Activated CD8-positive, alpha-beta T cell treated with anti-CD3 and anti-CD28 coated beads, Interleukin-2, amount 10 ng/mL, durations not matched to agents 7 days and 5 days (primary cell): ENCODE measurements at regions not wholly inside any gene's neighbourhood (a gene's known extent, or its start where the extent isn't known, plus 50 kb on each side); places are given as distances from the start of the nearest gene placed in this dataset.

Experiments
- ATAC-seq: fragments of 150-1000 bp; cut with Tn5 transposase; one replicate; pipeline ENCODE4 v1.10.0; 2021; ENCODE audit warnings: moderate library complexity
- CTCF ChIA-PET: fragments of 350-600 bp; sonication (Branson Sonifier 250); formaldehyde crosslinking; loops from one replicate; lab custom pipeline; 2021; ENCODE audit warnings: antibody characterized with exemption; lab: Charles Lee
- POLR2A ChIA-PET: fragments of 350-600 bp; sonication (Branson Sonifier 250); formaldehyde crosslinking; loops from one replicate; lab custom pipeline; 2021; ENCODE audit warnings: antibody characterized with exemption; lab: Charles Lee
- DNase-seq: peaks from one replicate; pipeline ENCODE4 v3.0.0-alpha.2; 2020
- H3K27ac Mint-ChIP-seq: one replicate; pipeline ENCODE4 v1.8.0; 2021; ENCODE audit warnings: mild to moderate bottlenecking, mixed read lengths
- H3K27me3 Mint-ChIP-seq: one replicate; pipeline ENCODE4 v1.8.0; 2021; ENCODE audit warnings: low read depth, mixed read lengths
- H3K36me3 Mint-ChIP-seq: one replicate; pipeline ENCODE4 v1.8.0; 2021; ENCODE audit warnings: low read depth, mixed read lengths
- H3K4me1 Mint-ChIP-seq: one replicate; pipeline ENCODE4 v1.8.0; 2021; ENCODE audit warnings: low read depth, mixed read lengths
- H3K4me3 Mint-ChIP-seq: one replicate; pipeline ENCODE4 v1.8.0; 2021; ENCODE audit warnings: mild to moderate bottlenecking, mixed read lengths
- H3K9me3 Mint-ChIP-seq: one replicate; pipeline ENCODE4 v1.8.0; 2022; ENCODE audit warnings: mixed read lengths; ENCODE audit not compliant: insufficient read depth

- Mint-ChIP-seq H3K27ac (no peak overlapping the region), H3K4me3 (no peak overlapping the region), H3K36me3 (no peaks in the 10 kb centered on the region), H3K4me1 (no peaks in the 10 kb centered on the region), H3K27me3 (no peaks in the 10 kb centered on the region), H3K9me3 (no peaks in the 10 kb centered on the region)
- ATAC-seq = no peak
- ChIA-PET CTCF (no interaction called here), POLR2A (no interaction called here)
- no peak for DNase-seq
Measured at GRCh38 chr4:11138964-11139363, 289.7 kb downstream of the HS3ST1 start.

GRCh38 chr4:11134705-11135104 is 294.0 kb downstream of the HS3ST1 start:
- Mint-ChIP-seq H3K9me3 (no peaks in the 10 kb centered on the region), H3K4me1 (no peaks in the 10 kb centered on the region), H3K27me3 (no peaks in the 10 kb centered on the region), H3K36me3 (no peaks in the 10 kb centered on the region), H3K4me3 (no peak overlapping the region), H3K27ac (no peak overlapping the region)
- DNase-seq (no peak), ATAC-seq (no peak)
- POLR2A ChIA-PET = no interaction called here
- CTCF ChIA-PET = no interaction called here

GRCh38 chr4:11133868-11134267 is 294.8 kb downstream of the HS3ST1 start:
- ChIA-PET POLR2A (no interaction called here), CTCF (no interaction called here)
- Mint-ChIP-seq H3K27ac (no peak overlapping the region), H3K27me3 (no peaks in the 10 kb centered on the region), H3K4me1 (no peaks in the 10 kb centered on the region), H3K36me3 (no peaks in the 10 kb centered on the region), H3K4me3 (no peak overlapping the region), H3K9me3 (no peaks in the 10 kb centered on the region)
- ATAC-seq (no peak), DNase-seq (no peak)

- ChIA-PET CTCF (no interaction called here), POLR2A (no interaction called here)
- ATAC-seq = no peak
- H3K4me1 Mint-ChIP-seq = no peaks in the 10 kb centered on the region
- no peaks in the 10 kb centered on the region for H3K36me3 Mint-ChIP-seq
- no peaks in the 10 kb centered on the region for H3K9me3 Mint-ChIP-seq
- DNase-seq = no peak
- no peaks in the 10 kb centered on the region for H3K27me3 Mint-ChIP-seq
- no peak overlapping the region for H3K4me3 Mint-ChIP-seq
- no peak overlapping the region for H3K27ac Mint-ChIP-seq
Measured at GRCh38 chr4:11132478-11132877, 296.2 kb downstream of the HS3ST1 start.

- ChIA-PET CTCF (no interaction called here), POLR2A (no interaction called here)
- Mint-ChIP-seq H3K27ac (no peak overlapping the region), H3K4me1 (no peaks in the 10 kb centered on the region), H3K36me3 (no peaks in the 10 kb centered on the region), H3K9me3 (no peaks in the 10 kb centered on the region), H3K4me3 (no peak overlapping the region), H3K27me3 (no peaks in the 10 kb centered on the region)
- ATAC-seq = no peak
- DNase-seq = no peak
Measured at GRCh38 chr4:11131491-11131890, 297.2 kb downstream of the HS3ST1 start.

- Mint-ChIP-seq H3K4me3 (no peak overlapping the region), H3K4me1 (no peaks in the 10 kb centered on the region), H3K27me3 (no peaks in the 10 kb centered on the region), H3K9me3 (no peaks in the 10 kb centered on the region), H3K36me3 (no peaks in the 10 kb centered on the region), H3K27ac (no peak overlapping the region)
- DNase-seq (no peak), ATAC-seq (no peak)
- POLR2A ChIA-PET = no interaction called here
- CTCF ChIA-PET = no interaction called here
Measured at GRCh38 chr4:11130195-11130970, 298.3 kb downstream of the HS3ST1 start.

- no peaks in the 10 kb centered on the region for H3K27me3 Mint-ChIP-seq
- ATAC-seq (no peak), DNase-seq (no peak)
- CTCF ChIA-PET = no interaction called here
- POLR2A ChIA-PET = no interaction called here
- no peaks in the 10 kb centered on the region for H3K4me1 Mint-ChIP-seq
- H3K9me3 Mint-ChIP-seq = no peaks in the 10 kb centered on the region
- no peaks in the 10 kb centered on the region for H3K36me3 Mint-ChIP-seq
- H3K27ac Mint-ChIP-seq = no peak overlapping the region
- no peak overlapping the region for H3K4me3 Mint-ChIP-seq
Measured at GRCh38 chr4:11120435-11120834, 308.3 kb downstream of the HS3ST1 start.

- Mint-ChIP-seq H3K4me1 (no peaks in the 10 kb centered on the region), H3K4me3 (no peak overlapping the region), H3K27ac (no peak overlapping the region), H3K27me3 (no peaks in the 10 kb centered on the region), H3K9me3 (no peaks in the 10 kb centered on the region), H3K36me3 (no peaks in the 10 kb centered on the region)
- ChIA-PET POLR2A (no interaction called here), CTCF (no interaction called here)
- DNase-seq (no peak), ATAC-seq (no peak)
Measured at GRCh38 chr4:11119474-11119873, 309.2 kb downstream of the HS3ST1 start.

GRCh38 chr4:11118513-11118912 is 310.2 kb downstream of the HS3ST1 start:
- no peaks in the 10 kb centered on the region for H3K4me1 Mint-ChIP-seq
- ChIA-PET POLR2A (no interaction called here), CTCF (no interaction called here)
- H3K36me3 Mint-ChIP-seq = no peaks in the 10 kb centered on the region
- no peak overlapping the region for H3K27ac Mint-ChIP-seq
- H3K4me3 Mint-ChIP-seq = no peak overlapping the region
- DNase-seq (no peak), ATAC-seq (no peak)
- H3K27me3 Mint-ChIP-seq = no peaks in the 10 kb centered on the region
- no peaks in the 10 kb centered on the region for H3K9me3 Mint-ChIP-seq

GRCh38 chr4:11116940-11117339 is 311.8 kb downstream of the HS3ST1 start:
- ChIA-PET CTCF (no interaction called here), POLR2A (no interaction called here)
- no peak for ATAC-seq
- Mint-ChIP-seq H3K27ac (no peak overlapping the region), H3K4me3 (no peak overlapping the region), H3K27me3 (no peaks in the 10 kb centered on the region), H3K36me3 (no peaks in the 10 kb centered on the region), H3K4me1 (no peaks in the 10 kb centered on the region), H3K9me3 (no peaks in the 10 kb centered on the region)
- no peak for DNase-seq

GRCh38 chr4:11111876-11112275 is 316.8 kb downstream of the HS3ST1 start:
- no peak overlapping the region for H3K4me3 Mint-ChIP-seq
- DNase-seq = no peak
- H3K27me3 Mint-ChIP-seq = no peaks in the 10 kb centered on the region
- no peak overlapping the region for H3K27ac Mint-ChIP-seq
- POLR2A ChIA-PET = no interaction called here
- CTCF ChIA-PET = no interaction called here
- no peaks in the 10 kb centered on the region for H3K4me1 Mint-ChIP-seq
- ATAC-seq = no peak
- H3K36me3 Mint-ChIP-seq = no peaks in the 10 kb centered on the region
- H3K9me3 Mint-ChIP-seq = no peaks in the 10 kb centered on the region

GRCh38 chr4:11111370-11111769 is 317.3 kb downstream of the HS3ST1 start:
- Mint-ChIP-seq H3K9me3 (no peaks in the 10 kb centered on the region), H3K36me3 (no peaks in the 10 kb centered on the region), H3K4me1 (no peaks in the 10 kb centered on the region), H3K4me3 (no peak overlapping the region), H3K27ac (no peak overlapping the region), H3K27me3 (no peaks in the 10 kb centered on the region)
- ATAC-seq (no peak), DNase-seq (no peak)
- ChIA-PET POLR2A (no interaction called here), CTCF (no interaction called here)

- Mint-ChIP-seq H3K9me3 (no peaks in the 10 kb centered on the region), H3K4me1 (no peaks in the 10 kb centered on the region), H3K27me3 (no peaks in the 10 kb centered on the region), H3K36me3 (no peaks in the 10 kb centered on the region), H3K27ac (no peak overlapping the region), H3K4me3 (no peak overlapping the region)
- ATAC-seq (no peak), DNase-seq (no peak)
- POLR2A ChIA-PET = no interaction called here
- CTCF ChIA-PET = no interaction called here
Measured at GRCh38 chr4:11106759-11107158, 321.9 kb downstream of the HS3ST1 start.
